ENCODE measurements at regions not wholly inside any gene's neighbourhood (a gene's known extent, or its start where the extent isn't known, plus 50 kb on each side); places are given as distances from the start of the nearest gene placed in this dataset.

DNA sequence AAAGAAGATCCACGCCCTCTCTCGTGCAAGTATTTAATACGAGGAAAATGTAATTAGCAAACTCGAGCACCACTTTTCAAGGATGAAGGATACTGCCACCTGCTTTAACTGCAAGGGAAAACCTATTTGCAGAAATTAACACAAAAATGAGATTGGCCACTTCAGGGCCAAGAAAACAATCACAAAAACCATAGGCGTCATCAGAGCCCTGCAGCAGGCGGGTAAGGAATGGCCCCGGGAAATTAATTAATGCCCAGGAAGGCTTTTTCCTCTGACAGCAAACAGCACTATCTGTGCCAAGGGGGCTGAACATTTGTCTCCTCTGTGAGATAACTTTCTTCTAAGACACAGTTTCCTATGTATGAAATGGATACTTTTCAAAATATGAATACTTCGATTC lies 255.7 kb downstream of the CTTN start:
- Histone ChIP-seq H3K9me3 (ENCODE audit: low read length) (no peaks in the 10 kb centered on the region), H3K4me2 (ENCODE audit: low read depth, low read length, poor library complexity, severe bottlenecking) (no peak overlapping the region), H3K36me3 (ENCODE audit: insufficient read depth, low read length) (no peaks in the 10 kb centered on the region), H3K4me3 (ENCODE audit: low read length) (no peak overlapping the region), H3K9ac (ENCODE audit: low read length) (no peak overlapping the region), H2AFZ (ENCODE audit: low read length) (no peak overlapping the region), H3K9me2 (replicated peaks; ENCODE audit: insufficient read depth, low read length) (no peaks in the 10 kb centered on the region), H3K4me1 (ENCODE audit: low read length) (no peaks in the 10 kb centered on the region), H3K79me2 (ENCODE audit: low read length) (no peaks in the 10 kb centered on the region), H4K20me1 (ENCODE audit: insufficient read depth, low read depth, low read length) (0 out of 2 replicates have a peak, but pooled peaks cover 5% of the 10 kb centered on the region), H3K27me3 (ENCODE audit: low read length) (no peaks in the 10 kb centered on the region), H3K27ac (ENCODE audit: low read length) (no peak overlapping the region)
- DNase-seq = no peak

GRCh38 chr11:70655816-70656215 lies 257.5 kb downstream of the CTTN start:
- Histone ChIP-seq H4K20me1 (ENCODE audit: insufficient read depth, low read depth, low read length) (0 out of 2 replicates have a peak, but pooled peaks cover 5% of the 10 kb centered on the region), H2AFZ (ENCODE audit: low read length) (no peak overlapping the region), H3K9me2 (replicated peaks; ENCODE audit: insufficient read depth, low read length) (no peaks in the 10 kb centered on the region), H3K4me1 (ENCODE audit: low read length) (no peaks in the 10 kb centered on the region), H3K9me3 (ENCODE audit: low read length) (no peaks in the 10 kb centered on the region), H3K9ac (ENCODE audit: low read length) (no peak overlapping the region), H3K4me2 (ENCODE audit: low read depth, low read length, poor library complexity, severe bottlenecking) (no peak overlapping the region), H3K79me2 (ENCODE audit: low read length) (no peaks in the 10 kb centered on the region), H3K36me3 (ENCODE audit: insufficient read depth, low read length) (no peaks in the 10 kb centered on the region), H3K27ac (ENCODE audit: low read length) (no peak overlapping the region), H3K27me3 (ENCODE audit: low read length) (no peaks in the 10 kb centered on the region), H3K4me3 (ENCODE audit: low read length) (no peak overlapping the region)
- no peak for DNase-seq

- no peaks in the 10 kb centered on the region for H3K79me2 ChIP-seq (ENCODE audit: low read length)
- H3K9me2 ChIP-seq (replicated peaks; ENCODE audit: insufficient read depth, low read length) = no peaks in the 10 kb centered on the region
- no peaks in the 10 kb centered on the region for H3K36me3 ChIP-seq (ENCODE audit: insufficient read depth, low read length)
- H3K9ac ChIP-seq (ENCODE audit: low read length) = no peak overlapping the region
- H3K27me3 ChIP-seq (ENCODE audit: low read length) = no peaks in the 10 kb centered on the region
- H3K27ac ChIP-seq (ENCODE audit: low read length) = no peak overlapping the region
- no peaks in the 10 kb centered on the region for H3K4me1 ChIP-seq (ENCODE audit: low read length)
- H4K20me1 ChIP-seq (ENCODE audit: insufficient read depth, low read depth, low read length) = 0 out of 2 replicates have a peak, but pooled peaks cover 5% of the 10 kb centered on the region
- H2AFZ ChIP-seq (ENCODE audit: low read length) = no peak overlapping the region
- no peak overlapping the region for H3K4me3 ChIP-seq (ENCODE audit: low read length)
- no peak overlapping the region for H3K4me2 ChIP-seq (ENCODE audit: low read depth, low read length, poor library complexity, severe bottlenecking)
- H3K9me3 ChIP-seq (ENCODE audit: low read length) = no peaks in the 10 kb centered on the region
- no peak for DNase-seq
Measured at GRCh38 chr11:70656252-70656651, 257.9 kb downstream of the CTTN start.

- no peaks in the 10 kb centered on the region for H3K9me2 ChIP-seq (replicated peaks; ENCODE audit: insufficient read depth, low read length)
- H2AFZ ChIP-seq (ENCODE audit: low read length) = no peak overlapping the region
- H3K27me3 ChIP-seq (ENCODE audit: low read length) = no peaks in the 10 kb centered on the region
- H4K20me1 ChIP-seq (ENCODE audit: insufficient read depth, low read depth, low read length) = 0 out of 2 replicates have a peak, but pooled peaks cover 5% of the 10 kb centered on the region
- H3K4me1 ChIP-seq (ENCODE audit: low read length) = no peaks in the 10 kb centered on the region; the same call in 1 of the 2 replicates
- H3K27ac ChIP-seq (ENCODE audit: low read length) = no peak overlapping the region
- H3K4me2 ChIP-seq (ENCODE audit: low read depth, low read length, poor library complexity, severe bottlenecking) = no peak overlapping the region
- no peaks in the 10 kb centered on the region for H3K9me3 ChIP-seq (ENCODE audit: low read length)
- no peak overlapping the region for H3K9ac ChIP-seq (ENCODE audit: low read length)
- DNase-seq = no peak
- no peaks in the 10 kb centered on the region for H3K79me2 ChIP-seq (ENCODE audit: low read length)
- no peaks in the 10 kb centered on the region for H3K36me3 ChIP-seq (ENCODE audit: insufficient read depth, low read length)
- H3K4me3 ChIP-seq (ENCODE audit: low read length) = no peak overlapping the region
Measured at GRCh38 chr11:70660059-70660888, 261.9 kb downstream of the CTTN start.

DNA sequence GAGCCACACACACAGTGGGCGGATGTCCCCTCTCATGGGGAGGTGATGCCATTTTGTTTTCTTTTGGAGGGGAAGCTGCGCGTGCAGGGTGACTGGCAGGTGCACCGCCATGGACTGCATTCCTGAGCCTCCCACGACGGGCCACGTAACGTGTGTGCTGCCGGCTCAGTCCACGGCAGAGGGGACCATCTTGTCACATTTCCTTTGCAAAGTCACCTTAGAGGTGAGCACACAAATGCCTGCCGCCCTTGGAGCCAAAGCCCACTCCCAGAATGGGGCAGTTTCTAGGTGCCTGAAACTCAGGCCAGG lies 262.5 kb downstream of the CTTN start:
- no peaks in the 10 kb centered on the region; the same call in 1 of the 2 replicates for H3K4me1 ChIP-seq (ENCODE audit: low read length)
- H3K9me2 ChIP-seq (replicated peaks; ENCODE audit: insufficient read depth, low read length) = no peaks in the 10 kb centered on the region
- H3K9ac ChIP-seq (ENCODE audit: low read length) = no peak overlapping the region
- no peaks in the 10 kb centered on the region for H3K9me3 ChIP-seq (ENCODE audit: low read length)
- no peak overlapping the region for H2AFZ ChIP-seq (ENCODE audit: low read length)
- H4K20me1 ChIP-seq (ENCODE audit: insufficient read depth, low read depth, low read length) = 0 out of 2 replicates have a peak, but pooled peaks cover 5% of the 10 kb centered on the region
- no peaks in the 10 kb centered on the region for H3K36me3 ChIP-seq (ENCODE audit: insufficient read depth, low read length)
- H3K27me3 ChIP-seq (ENCODE audit: low read length) = no peaks in the 10 kb centered on the region
- no peak overlapping the region for H3K27ac ChIP-seq (ENCODE audit: low read length)
- H3K4me3 ChIP-seq (ENCODE audit: low read length) = no peak overlapping the region
- H3K4me2 ChIP-seq (ENCODE audit: low read depth, low read length, poor library complexity, severe bottlenecking) = no peak overlapping the region
- no peaks in the 10 kb centered on the region for H3K79me2 ChIP-seq (ENCODE audit: low read length)
- no peak for DNase-seq

GRCh38 chr11:70661761-70662501 lies 263.6 kb downstream of the CTTN start:
- Histone ChIP-seq H3K4me1 (ENCODE audit: low read length) (no peaks in the 10 kb centered on the region; the same call in 1 of the 2 replicates), H4K20me1 (ENCODE audit: insufficient read depth, low read depth, low read length) (no peaks in the 10 kb centered on the region), H3K4me3 (ENCODE audit: low read length) (no peak overlapping the region), H3K9ac (ENCODE audit: low read length) (no peak overlapping the region), H3K9me3 (ENCODE audit: low read length) (no peaks in the 10 kb centered on the region), H3K27ac (ENCODE audit: low read length) (no peak overlapping the region), H3K27me3 (ENCODE audit: low read length) (no peaks in the 10 kb centered on the region), H3K4me2 (ENCODE audit: low read depth, low read length, poor library complexity, severe bottlenecking) (no peak overlapping the region), H3K36me3 (ENCODE audit: insufficient read depth, low read length) (no peaks in the 10 kb centered on the region), H2AFZ (ENCODE audit: low read length) (no peak overlapping the region), H3K79me2 (ENCODE audit: low read length) (no peaks in the 10 kb centered on the region), H3K9me2 (replicated peaks; ENCODE audit: insufficient read depth, low read length) (no peaks in the 10 kb centered on the region)
- no peak for DNase-seq

GRCh38 chr11:70662691-70663098 lies 264.4 kb downstream of the CTTN start:
- Histone ChIP-seq H4K20me1 (ENCODE audit: insufficient read depth, low read depth, low read length) (no peaks in the 10 kb centered on the region), H3K27ac (ENCODE audit: low read length) (no peak overlapping the region), H3K9me2 (replicated peaks; ENCODE audit: insufficient read depth, low read length) (no peaks in the 10 kb centered on the region), H3K4me1 (ENCODE audit: low read length) (no peaks in the 10 kb centered on the region; the same call in 1 of the 2 replicates), H3K27me3 (ENCODE audit: low read length) (no peaks in the 10 kb centered on the region), H3K36me3 (ENCODE audit: insufficient read depth, low read length) (no peaks in the 10 kb centered on the region), H3K9ac (ENCODE audit: low read length) (no peak overlapping the region), H3K79me2 (ENCODE audit: low read length) (no peaks in the 10 kb centered on the region), H3K4me3 (ENCODE audit: low read length) (no peak overlapping the region), H3K4me2 (ENCODE audit: low read depth, low read length, poor library complexity, severe bottlenecking) (no peak overlapping the region), H2AFZ (ENCODE audit: low read length) (no peak overlapping the region), H3K9me3 (ENCODE audit: low read length) (no peaks in the 10 kb centered on the region)
- DNase-seq = no peak

DNA sequence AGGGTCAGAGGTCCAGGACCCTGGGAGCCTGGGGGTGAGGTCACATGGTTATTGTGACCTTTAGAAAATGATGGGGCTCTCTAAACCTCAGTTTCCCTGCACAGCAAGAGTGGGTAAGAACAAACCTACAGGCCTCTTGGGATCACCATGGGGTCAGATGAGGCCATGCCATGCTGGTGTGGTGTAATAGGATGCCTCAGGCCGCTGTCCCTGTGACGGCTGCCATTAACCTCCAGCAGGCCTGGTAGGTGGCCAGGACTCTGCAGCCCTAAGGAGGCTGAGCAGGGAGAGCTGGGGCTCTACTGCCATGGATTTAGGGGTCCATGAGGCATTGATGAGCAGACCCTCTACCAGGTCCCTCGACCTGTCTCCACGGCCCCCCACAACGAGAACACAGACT lies 265.5 kb downstream of the CTTN start:
- Histone ChIP-seq H3K36me3 (ENCODE audit: insufficient read depth, low read length) (no peaks in the 10 kb centered on the region), H3K4me1 (ENCODE audit: low read length) (no peaks in the 10 kb centered on the region; the same call in 1 of the 2 replicates), H3K9ac (ENCODE audit: low read length) (no peak overlapping the region), H3K27ac (ENCODE audit: low read length) (no peak overlapping the region), H3K4me3 (ENCODE audit: low read length) (no peak overlapping the region), H3K27me3 (ENCODE audit: low read length) (no peaks in the 10 kb centered on the region), H4K20me1 (ENCODE audit: insufficient read depth, low read depth, low read length) (no peaks in the 10 kb centered on the region), H3K4me2 (ENCODE audit: low read depth, low read length, poor library complexity, severe bottlenecking) (no peak overlapping the region), H3K9me3 (ENCODE audit: low read length) (no peaks in the 10 kb centered on the region), H2AFZ (ENCODE audit: low read length) (no peak overlapping the region), H3K9me2 (replicated peaks; ENCODE audit: insufficient read depth, low read length) (no peaks in the 10 kb centered on the region), H3K79me2 (ENCODE audit: low read length) (no peaks in the 10 kb centered on the region)
- DNase-seq = no peak

Measured in Karpas-422 (cell line).